AG04450 (cell line): ENCODE measurements at regions not wholly inside any gene's neighbourhood (a gene's known extent, or its start where the extent isn't known, plus 50 kb on each side); places are given as distances from the start of the nearest gene placed in this dataset.

Source experiments
- CTCF ChIA-PET: fragments of 300-600, 350-600 bp; formaldehyde crosslinking; extraction: SDS; loops from one replicate; lab custom pipeline; 2022; ENCODE audit warnings: antibody characterized with exemption, inconsistent platforms; lab: Charles Lee
- POLR2A ChIA-PET: fragments of 350-600 bp; formaldehyde crosslinking; extraction: SDS; loops from one replicate; lab custom pipeline; 2021; ENCODE audit warnings: antibody characterized with exemption, inconsistent platforms; lab: Yijun Ruan, JAX
- DNase-seq: peaks from one replicate; pipeline ENCODE4 v3.0.0-alpha.2; 2011; ENCODE audit warnings: low read depth, low spot score
- H3K27ac ChIP-seq: one replicate; pipeline ENCODE4 v1.5.1; 2012; ENCODE audit warnings: low read depth, low read length, control low read depth
- H3K27me3 ChIP-seq: one replicate; pipeline ENCODE4 v1.6.0; 2012; ENCODE audit warnings: low read length; ENCODE audit not compliant: control insufficient read depth, insufficient read depth
- H3K4me3 ChIP-seq: 2 replicates; pipeline ENCODE4 v1.5.1; 2011; ENCODE audit warnings: mild to moderate bottlenecking, low read depth, low read length, control low read depth
- H3K9me3 ChIP-seq: 2 replicates; pipeline ENCODE4 v1.5.1; 2012; ENCODE audit warnings: low read length; ENCODE audit not compliant: control insufficient read depth, insufficient read depth
- CTCF ChIP-seq: IDR thresholded peaks from 2 replicates; pipeline ENCODE4 v1.5.1; 2011; ENCODE audit warnings: low read depth, low read length, control low read depth, inconsistent platforms

GRCh38 chr2:8399731-8400130 is 282.1 kb upstream of the ID2 start:
- Histone ChIP-seq H3K9me3 (no peaks in the 10 kb centered on the region; the same call in 1 of the 2 replicates), H3K27me3 (peaks cover 3% of the 10 kb centered on the region), H3K4me3 (no peak overlapping the region), H3K27ac (no peak overlapping the region)
- CTCF ChIA-PET, result no interaction called here
- no peak for TF ChIP-seq CTCF
- POLR2A ChIA-PET, result interaction anchor here (0.6 kb wide), 1 partner anchor 68 kb away, joined by 3 read pairs; no protein-coding TSS in a partner anchor
- DNase-seq, result no peak

DNA sequence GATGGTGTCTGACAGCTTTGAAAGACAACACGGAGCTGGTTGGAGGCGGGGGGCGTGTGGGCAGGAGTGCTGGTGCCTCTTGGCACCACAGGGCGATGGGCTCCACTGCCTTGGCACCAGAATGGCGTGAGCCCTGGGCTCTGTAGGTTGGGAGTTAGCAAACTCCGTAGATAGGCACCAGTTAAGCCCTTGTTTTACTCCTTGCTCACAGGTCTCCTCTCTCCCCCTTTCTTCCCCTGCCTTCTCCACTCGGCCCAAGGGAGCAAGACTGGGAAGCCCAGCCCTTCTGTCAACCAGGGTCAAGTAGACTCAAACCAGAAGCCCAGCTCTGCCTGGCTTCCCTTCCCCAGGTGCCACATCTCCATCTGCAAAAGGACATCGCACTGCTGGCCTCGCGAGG is 281.7 kb upstream of the ID2 start:
- ChIA-PET POLR2A (no interaction called here), CTCF (no interaction called here)
- Histone ChIP-seq H3K27me3 (peaks cover 3% of the 10 kb centered on the region), H3K27ac (no peak overlapping the region), H3K4me3 (no peak overlapping the region), H3K9me3 (no peaks in the 10 kb centered on the region; the same call in 1 of the 2 replicates)
- DNase-seq, result no peak
- TF ChIP-seq CTCF, result no peak

GRCh38 chr2:8402222-8402621 is 279.6 kb upstream of the ID2 start:
- TF ChIP-seq CTCF, result no peak
- no peak overlapping the region for H3K4me3 ChIP-seq
- ChIA-PET POLR2A (no interaction called here), CTCF (no interaction called here)
- H3K27ac ChIP-seq, result no peak overlapping the region
- peaks cover 3% of the 10 kb centered on the region for H3K27me3 ChIP-seq
- H3K9me3 ChIP-seq, result no peaks in the 10 kb centered on the region; the same call in 1 of the 2 replicates
- DNase-seq, result no peak

- Histone ChIP-seq H3K9me3 (no peaks in the 10 kb centered on the region; the same call in 1 of the 2 replicates), H3K4me3 (no peak overlapping the region), H3K27me3 (peaks cover 3% of the 10 kb centered on the region), H3K27ac (no peak overlapping the region)
- POLR2A ChIA-PET, result no interaction called here
- no peak for TF ChIP-seq CTCF
- no peak for DNase-seq
- CTCF ChIA-PET, result no interaction called here
Observed at GRCh38 chr2:8403876-8404275, 278.0 kb upstream of the ID2 start.

DNA sequence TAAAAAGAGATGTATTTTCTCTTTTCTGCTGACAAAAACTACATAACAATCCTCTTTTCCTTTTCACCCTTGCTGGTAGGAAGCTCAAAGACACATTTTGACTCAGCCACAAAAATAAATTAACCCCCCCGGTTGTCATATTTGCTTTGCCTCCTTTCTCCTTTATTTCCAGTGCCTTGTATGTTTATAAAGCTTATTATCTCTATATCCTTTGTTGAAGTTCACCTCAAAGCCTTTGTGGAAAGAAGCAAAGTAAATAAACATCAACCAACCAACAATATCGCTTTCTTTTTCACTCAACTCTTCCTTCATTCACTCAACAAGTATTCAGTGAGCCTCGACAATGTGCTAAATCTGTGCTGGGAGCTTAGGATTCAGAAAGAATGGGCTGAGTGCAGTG is 276.5 kb upstream of the ID2 start:
- peaks cover 3% of the 10 kb centered on the region for H3K27me3 ChIP-seq
- no peak for TF ChIP-seq CTCF
- POLR2A ChIA-PET, result no interaction called here
- H3K9me3 ChIP-seq, result no peaks in the 10 kb centered on the region
- no peak for DNase-seq
- H3K4me3 ChIP-seq, result no peak overlapping the region
- CTCF ChIA-PET, result no interaction called here
- H3K27ac ChIP-seq, result no peak overlapping the region
